IMR-90 (cell line): ENCODE measurements at regions not wholly inside any gene's neighbourhood (a gene's known extent, or its start where the extent isn't known, plus 50 kb on each side); places are given as distances from the start of the nearest gene placed in this dataset.

Source experiments
- ATAC-seq: fragments of 200-7000 bp; cut with Tn5 transposase; 2 replicates; pipeline ENCODE4 v1.9.1; 2020; ENCODE audit warnings: low read depth, mild to moderate bottlenecking, moderate library complexity
- BruUV-seq: library from RNA; stranded (reverse); fragments of 400-500 nt; replicated peaks from 2 replicates; lab custom pipeline; 2021; lab: Mats Ljungman, UMichigan
- CTCF ChIA-PET: fragments of 300-600 bp; formaldehyde crosslinking; extraction: SDS; loops from one replicate; lab custom pipeline; 2021; ENCODE audit warnings: antibody characterized with exemption; lab: Yijun Ruan, JAX
- POLR2A ChIA-PET: fragments of 300-600 bp; sonication (Branson Sonifier 250); formaldehyde crosslinking; loops from one replicate; lab custom pipeline; 2022; ENCODE audit warnings: antibody characterized with exemption; ENCODE audit not compliant: unreplicated experiment; lab: Charles Lee
- DNase-seq: peaks from one replicate; pipeline ENCODE4 v3.0.0; 2013
- H2AFZ ChIP-seq: replicated peaks from 2 replicates; pipeline ENCODE3; 2013; ENCODE audit warnings: low read length, mild to moderate bottlenecking; ENCODE audit not compliant: poor library complexity
- H2AK5ac ChIP-seq: 2 replicates; pipeline ENCODE4 v1.6.1; 2013; ENCODE audit warnings: low read depth, low read length, inconsistent platforms
- H2AK9ac ChIP-seq: replicated peaks from 2 replicates; pipeline ENCODE3; 2013; ENCODE audit warnings: mild to moderate bottlenecking, low read depth, low read length, moderate library complexity; ENCODE audit not compliant: poor library complexity
- H2BK120ac ChIP-seq: 2 replicates; pipeline ENCODE4 v1.6.1; 2013; ENCODE audit warnings: low read depth, low read length, inconsistent platforms
- H2BK15ac ChIP-seq: 3 replicates; pipeline ENCODE4 v1.6.1; 2013; ENCODE audit warnings: low read depth, low read length, inconsistent platforms
- H2BK20ac ChIP-seq: 2 replicates; pipeline ENCODE4 v1.6.1; 2013; ENCODE audit warnings: low read depth, mild to moderate bottlenecking, inconsistent platforms, low read length, moderate library complexity
- H2BK5ac ChIP-seq: 2 replicates; pipeline ENCODE4 v1.6.1; 2013; ENCODE audit warnings: mild to moderate bottlenecking, low read depth, low read length, inconsistent platforms; ENCODE audit not compliant: poor library complexity, severe bottlenecking
- H3K14ac ChIP-seq: replicated peaks from 2 replicates; pipeline ENCODE4 v1.6.1; 2013; ENCODE audit warnings: low read depth, low read length, inconsistent platforms
- H3K18ac ChIP-seq: 2 replicates; pipeline ENCODE4 v1.6.1; 2013; ENCODE audit warnings: low read depth, low read length, control low read depth
- H3K23ac ChIP-seq: 2 replicates; pipeline ENCODE4 v1.6.1; 2013; ENCODE audit warnings: low read depth, low read length, inconsistent platforms
- H3K27ac ChIP-seq: 2 replicates; pipeline ENCODE4 v1.5.1; 2013; ENCODE audit warnings: mild to moderate bottlenecking, control low read depth, low read length; ENCODE audit not compliant: insufficient read depth
- H3K27me3 ChIP-seq: 2 replicates; pipeline ENCODE4 v1.6.1; 2013; ENCODE audit warnings: low read length; ENCODE audit not compliant: control insufficient read depth, insufficient read depth
- H3K36me3 ChIP-seq: 2 replicates; pipeline ENCODE4 v1.6.1; 2013; ENCODE audit warnings: low read length, mixed read lengths; ENCODE audit not compliant: control insufficient read depth, insufficient read depth
- H3K4ac ChIP-seq: 2 replicates; pipeline ENCODE4 v1.6.1; 2013; ENCODE audit warnings: low read depth, low read length, inconsistent platforms
- H3K4me1 ChIP-seq: 2 replicates; pipeline ENCODE4 v1.6.1; 2013; ENCODE audit warnings: low read length, mixed read lengths; ENCODE audit not compliant: control insufficient read depth, insufficient read depth
- H3K4me2 ChIP-seq: 2 replicates; pipeline ENCODE4 v1.6.1; 2013; ENCODE audit warnings: low read depth, mild to moderate bottlenecking, control low read depth, low read length, moderate library complexity
- H3K4me3 ChIP-seq: 2 replicates; pipeline ENCODE4 v1.5.1; 2013; ENCODE audit warnings: low read depth, mild to moderate bottlenecking, control low read depth, low read length, moderate library complexity; ENCODE audit not compliant: insufficient read depth
- H3K56ac ChIP-seq: 2 replicates; pipeline ENCODE4 v1.6.1; 2013; ENCODE audit warnings: low read length, inconsistent platforms; ENCODE audit not compliant: insufficient read depth; ENCODE audit errors: extremely low read depth
- H3K79me1 ChIP-seq, 2 experiments: 2 replicates each; pipeline ENCODE4 v1.6.1; 2013; ENCODE audit warnings: low read length in 2 of 2, inconsistent platforms in 1 of 2, low read depth in 1 of 2
- H3K9ac ChIP-seq: 2 replicates; pipeline ENCODE4 v1.6.1; 2013; ENCODE audit warnings: low read depth, low read length, control low read depth
- H3K9me1 ChIP-seq: 2 replicates; pipeline ENCODE4 v1.6.1; 2013; ENCODE audit warnings: low read length, inconsistent platforms; ENCODE audit not compliant: insufficient read depth
- H3K9me3 ChIP-seq: 2 replicates; pipeline ENCODE4 v1.6.1; 2013; ENCODE audit warnings: low read length; ENCODE audit not compliant: control insufficient read depth, insufficient read depth
- H4K20me1 ChIP-seq: 2 replicates; pipeline ENCODE4 v1.6.1; 2013; ENCODE audit warnings: low read length, inconsistent platforms; ENCODE audit not compliant: insufficient read depth
- H4K5ac ChIP-seq: 2 replicates; pipeline ENCODE4 v1.6.1; 2013; ENCODE audit warnings: mild to moderate bottlenecking, low read depth, low read length, control low read depth
- H4K8ac ChIP-seq, 2 experiments: 2 replicates each; pipeline ENCODE4 v1.6.1; 2013; ENCODE audit warnings: low read depth in 2 of 2, low read length in 2 of 2, control low read depth in 1 of 2, inconsistent platforms in 1 of 2
- H4K91ac ChIP-seq: 2 replicates; pipeline ENCODE4 v1.6.1; 2013; ENCODE audit warnings: low read depth, low read length, inconsistent platforms; ENCODE audit not compliant: insufficient read depth
- BHLHE40 ChIP-seq: fragments of 150-350 bp; IDR thresholded peaks from 2 replicates; pipeline ENCODE4 v1.6.1; 2016; ENCODE audit warnings: mild to moderate bottlenecking, low read depth, low read length
- CEBPB ChIP-seq: IDR thresholded peaks from 2 replicates; pipeline ENCODE4 v1.6.1; 2012; ENCODE audit warnings: low read depth, low read length, improper control_type of control experiment
- CHD1 ChIP-seq: IDR thresholded peaks from 2 replicates; pipeline ENCODE4 v1.6.1; 2012; ENCODE audit warnings: low read depth, low read length, improper control_type of control experiment
- CTCF ChIP-seq: conservative IDR thresholded peaks from 2 replicates; pipeline ENCODE4 v1.5.1; 2012; ENCODE audit warnings: mild to moderate bottlenecking, low read depth, low read length, improper control_type of control experiment
- FOS ChIP-seq: fragments of 150-350 bp; IDR thresholded peaks from 2 replicates; pipeline ENCODE4 v1.6.1; 2016; ENCODE audit warnings: low read depth, low read length
- MAZ ChIP-seq: IDR thresholded peaks from 2 replicates; pipeline ENCODE4 v1.6.1; 2012; ENCODE audit warnings: low read depth, mild to moderate bottlenecking, low read length, improper control_type of control experiment, moderate library complexity, borderline replicate concordance
- NFE2L2 ChIP-seq: fragments of 150-350 bp; IDR thresholded peaks from 2 replicates; pipeline ENCODE4 v1.6.1; 2016; ENCODE audit warnings: low read depth, mild to moderate bottlenecking, low read length
- POLR2A ChIP-seq: IDR thresholded peaks from 2 replicates; pipeline ENCODE4 v1.6.1; 2012; ENCODE audit warnings: mild to moderate bottlenecking, low read depth, low read length
- RCOR1 ChIP-seq: IDR thresholded peaks from 2 replicates; pipeline ENCODE4 v1.6.1; 2012; ENCODE audit warnings: mild to moderate bottlenecking, low read length, improper control_type of control experiment; ENCODE audit not compliant: insufficient replicate concordance
- RFX5 ChIP-seq: IDR thresholded peaks from 2 replicates; pipeline ENCODE4 v1.8.0; 2012; ENCODE audit warnings: low read depth, mild to moderate bottlenecking, low read length, moderate library complexity
- WGBS, 2 experiments: methylation state at CpG; one replicate each; pipeline versions ENCODE4 v1.1.5 to v1.1.7; 2013; ENCODE audit warnings: missing lambda C conversion rate in 2 of 2; ENCODE audit not compliant: insufficient read length in 1 of 2; ENCODE audit errors: extremely low coverage in 2 of 2; 5-methylcytosine and 5-hydroxymethylcytosine counted together
- dilution Hi-C: fragments of 300-500 bp; cut with HindIII; formaldehyde crosslinking; loops from one replicate; pipeline ENCODE4 v1.14.3; 2018; ENCODE audit warnings: low sequenced_read_pairs; ENCODE audit not compliant: unreplicated experiment
- in situ Hi-C: fragments of 300-500 bp; cut with MboI; formaldehyde crosslinking; loops from 3 replicates; pipeline ENCODE4 v1.14.3; 2019; ENCODE audit warnings: low sequenced_read_pairs, inconsistent platforms, mixed read lengths
- intact Hi-C: fragments of 100-400 bp; cut with micrococcal nuclease; formaldehyde crosslinking; loops from 2 replicates; pipeline ENCODE4 v1.10.0; 2022
- TF ChIP-seq, protein P1 (sequence below): fragments of 150-350 bp; IDR thresholded peaks from 2 replicates; pipeline ENCODE4 v1.6.1; 2016; ENCODE audit warnings: low read depth, mild to moderate bottlenecking, low read length, moderate library complexity, borderline replicate concordance

DNA sequence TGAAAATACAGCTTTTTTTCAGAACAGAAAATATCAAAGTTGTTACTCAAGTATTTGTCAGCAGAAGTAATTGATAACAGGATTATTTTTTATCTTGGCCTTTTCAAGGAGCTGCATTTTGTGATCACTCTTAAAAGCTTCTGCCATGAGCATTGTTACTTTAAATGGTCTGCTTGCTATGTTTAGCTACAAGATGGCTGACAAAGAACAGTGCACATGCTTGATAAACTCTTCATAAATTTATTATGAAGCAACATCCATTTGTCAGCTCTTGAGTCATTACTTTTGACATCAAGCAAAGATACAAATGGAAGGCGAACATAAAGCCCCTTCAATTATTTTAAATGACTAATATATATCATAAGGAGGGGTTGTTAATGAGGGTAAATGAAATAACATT, 205.4 kb upstream of the RPS6KA3 start:
- Histone ChIP-seq H2AK9ac (no peak overlapping the region), H2BK5ac (no peak overlapping the region), H4K5ac (no peak overlapping the region), H3K27me3 (peaks cover 2% of the 10 kb centered on the region; the same call in 1 of the 2 replicates), H4K20me1 (no peaks in the 10 kb centered on the region), H4K8ac (no peak overlapping the region), H2AK5ac (no peak overlapping the region), H3K4me3 (no peak overlapping the region), H3K4me2 (no peak overlapping the region), H3K9me3 (no peaks in the 10 kb centered on the region), H3K9ac (no peak overlapping the region), H3K14ac (no peak overlapping the region), H3K27ac (no peak overlapping the region), H3K4me1 (no peaks in the 10 kb centered on the region), H3K56ac (no peak overlapping the region), H3K18ac (no peak overlapping the region), H2BK20ac (no peak overlapping the region), H3K4ac (no peak overlapping the region), H3K36me3 (no peaks in the 10 kb centered on the region), H3K9me1 (no peaks in the 10 kb centered on the region), H3K79me1 (no peaks in the 10 kb centered on the region), H4K91ac (no peak overlapping the region), H3K23ac (no peak overlapping the region), H2BK120ac (no peak overlapping the region), H2AFZ (no peak overlapping the region), H2BK15ac (no peak overlapping the region)
- ChIA-PET POLR2A (no interaction called here), CTCF (no interaction called here)
- no peak for TF ChIP-seq MAZ
- TF ChIP-seq, protein P1, sequence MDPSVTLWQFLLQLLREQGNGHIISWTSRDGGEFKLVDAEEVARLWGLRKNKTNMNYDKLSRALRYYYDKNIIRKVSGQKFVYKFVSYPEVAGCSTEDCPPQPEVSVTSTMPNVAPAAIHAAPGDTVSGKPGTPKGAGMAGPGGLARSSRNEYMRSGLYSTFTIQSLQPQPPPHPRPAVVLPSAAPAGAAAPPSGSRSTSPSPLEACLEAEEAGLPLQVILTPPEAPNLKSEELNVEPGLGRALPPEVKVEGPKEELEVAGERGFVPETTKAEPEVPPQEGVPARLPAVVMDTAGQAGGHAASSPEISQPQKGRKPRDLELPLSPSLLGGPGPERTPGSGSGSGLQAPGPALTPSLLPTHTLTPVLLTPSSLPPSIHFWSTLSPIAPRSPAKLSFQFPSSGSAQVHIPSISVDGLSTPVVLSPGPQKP: no peak
- no peak for TF ChIP-seq BHLHE40
- TF ChIP-seq POLR2A: no peak
- TF ChIP-seq CTCF: no peak
- no peak for TF ChIP-seq RFX5
- TF ChIP-seq CEBPB: no peak
- no peak for TF ChIP-seq RCOR1
- no peak for TF ChIP-seq CHD1
- no peak for TF ChIP-seq NFE2L2
- no peak for TF ChIP-seq FOS
- DNase-seq (no peak), ATAC-seq (no peak)
- BruUV-seq: no TSS peak
- in situ Hi-C loops: no loop called here
- intact Hi-C loops: no loop called here
- WGBS, 2 experiments: no CpG with 5 or more reads among the region's 1 CpG
- dilution Hi-C loops: no loop called here
